HEK293 (cell line): ENCODE measurements at regions not wholly inside any gene's neighbourhood (a gene's known extent, or its start where the extent isn't known, plus 50 kb on each side); places are given as distances from the start of the nearest gene placed in this dataset.

Experiments used
- CTCF ChIA-PET: fragments of 350-600 bp; formaldehyde crosslinking; extraction: SDS; loops from one replicate; lab custom pipeline; 2021; ENCODE audit warnings: antibody characterized with exemption; lab: Yijun Ruan, JAX
- POLR2A ChIA-PET: fragments of 300-600 bp; formaldehyde crosslinking; extraction: SDS; loops from one replicate; lab custom pipeline; 2020; ENCODE audit warnings: antibody characterized with exemption, inconsistent platforms; lab: Yijun Ruan, JAX
- H3K27ac ChIP-seq: fragments of 200-500 bp; sonication (Bioruptor generic); 2 replicates; pipeline ENCODE4 v1.5.1; 2014; ENCODE audit warnings: low read depth, low read length, control low read depth, inconsistent platforms; ENCODE audit errors: extremely low read depth
- H3K36me3 ChIP-seq, 2 experiments: fragments of 200-500 bp in 1 of 2; sonication (Bioruptor generic) in 1 of 2; 1 replicate in 1 of 2; 2 replicates in 1 of 2; pipeline ENCODE4 v1.5.1; 2014 to 2017; ENCODE audit warnings: inconsistent platforms in 2 of 2, low read length in 2 of 2; ENCODE audit not compliant: control insufficient read depth in 2 of 2, insufficient read depth in 1 of 2
- H3K4me1 ChIP-seq: fragments of 200-500 bp; sonication (Bioruptor generic); 2 replicates; pipeline ENCODE4 v1.5.1; 2014; ENCODE audit warnings: mild to moderate bottlenecking, low read length, inconsistent platforms; ENCODE audit not compliant: control insufficient read depth, insufficient read depth
- H3K4me3 ChIP-seq: 2 replicates; pipeline ENCODE4 v1.5.1; 2011; ENCODE audit warnings: low read depth, mild to moderate bottlenecking, control low read depth, low read length, moderate library complexity
- H3K9me3 ChIP-seq: fragments of 200-500 bp; sonication (Bioruptor generic); 2 replicates; pipeline ENCODE4 v1.5.1; 2014; ENCODE audit warnings: low read depth, low read length, inconsistent platforms; ENCODE audit not compliant: control insufficient read depth, insufficient read depth
- PRDM1 ChIP-seq: fragments of 450-650 bp; formaldehyde crosslinking; IDR thresholded peaks from 2 replicates; pipeline ENCODE4; 2016; ENCODE audit warnings: missing biosample characterization, missing genetic modification characterization
- SALL2 ChIP-seq: fragments of 450-650 bp; formaldehyde crosslinking; IDR thresholded peaks from 2 replicates; pipeline ENCODE4 v1.5.0; 2017; ENCODE audit warnings: missing biosample characterization, mild to moderate bottlenecking, missing genetic modification characterization, borderline replicate concordance
- SCRT2 ChIP-seq: fragments of 450-650 bp; formaldehyde crosslinking; IDR thresholded peaks from 2 replicates; pipeline ENCODE4 v1.5.1; 2016; ENCODE audit warnings: missing biosample characterization, missing genetic modification characterization
- YY1 ChIP-seq: fragments of 450-650 bp; formaldehyde crosslinking; IDR thresholded peaks from 2 replicates; pipeline ENCODE4 v1.5.1; 2018; ENCODE audit warnings: missing biosample characterization, missing genetic modification characterization
- ZBTB17 ChIP-seq: fragments of 450-650 bp; formaldehyde crosslinking; IDR thresholded peaks from 2 replicates; pipeline ENCODE4 v1.5.1; 2016; ENCODE audit warnings: missing biosample characterization, missing genetic modification characterization
- ZBTB20 ChIP-seq: fragments of 450-650 bp; formaldehyde crosslinking; IDR thresholded peaks from 2 replicates; pipeline ENCODE4 v1.5.1; 2016; ENCODE audit warnings: missing biosample characterization, missing genetic modification characterization
- ZIC2 ChIP-seq: fragments of 450-650 bp; formaldehyde crosslinking; IDR thresholded peaks from 2 replicates; pipeline ENCODE4 v1.5.1; 2016; ENCODE audit warnings: missing biosample characterization, missing genetic modification characterization
- ZNF112 ChIP-seq: fragments of 450-650 bp; formaldehyde crosslinking; IDR thresholded peaks from 2 replicates; pipeline ENCODE4 v1.5.0; 2017; ENCODE audit warnings: missing biosample characterization, missing genetic modification characterization
- ZNF174 ChIP-seq: fragments of 450-650 bp; formaldehyde crosslinking; IDR thresholded peaks from 2 replicates; pipeline ENCODE4 v1.5.0; 2017; ENCODE audit warnings: missing biosample characterization, mild to moderate bottlenecking, missing genetic modification characterization
- ZNF311 ChIP-seq: fragments of 450-650 bp; formaldehyde crosslinking; IDR thresholded peaks from 2 replicates; pipeline ENCODE4 v1.5.1; 2017; ENCODE audit warnings: missing biosample characterization, missing genetic modification characterization, borderline replicate concordance
- ZNF324 ChIP-seq: fragments of 450-650 bp; formaldehyde crosslinking; IDR thresholded peaks from 2 replicates; pipeline ENCODE4 v1.5.1; 2016; ENCODE audit warnings: missing biosample characterization, missing genetic modification characterization
- ZNF354C ChIP-seq: fragments of 450-650 bp; formaldehyde crosslinking; IDR thresholded peaks from 2 replicates; pipeline ENCODE4 v1.5.1; 2016; ENCODE audit warnings: missing biosample characterization, missing genetic modification characterization, low read depth, borderline replicate concordance
- ZNF391 ChIP-seq: fragments of 450-650 bp; formaldehyde crosslinking; IDR thresholded peaks from 2 replicates; pipeline ENCODE4 v1.5.1; 2016; ENCODE audit warnings: low read depth, missing biosample characterization, missing genetic modification characterization, borderline replicate concordance
- ZNF514 ChIP-seq: fragments of 450-650 bp; formaldehyde crosslinking; IDR thresholded peaks from 2 replicates; pipeline ENCODE4 v1.5.1; 2016; ENCODE audit warnings: missing biosample characterization, missing genetic modification characterization
- ZNF585B ChIP-seq: fragments of 450-650 bp; formaldehyde crosslinking; IDR thresholded peaks from 2 replicates; pipeline ENCODE4 v1.5.1; 2016; ENCODE audit warnings: missing biosample characterization, missing genetic modification characterization
- ZNF791 ChIP-seq: fragments of 450-650 bp; formaldehyde crosslinking; IDR thresholded peaks from 2 replicates; pipeline ENCODE4 v1.5.1; 2016; ENCODE audit warnings: missing biosample characterization, missing genetic modification characterization
- TF ChIP-seq, protein P1 (sequence below): fragments of 450-650 bp; formaldehyde crosslinking; IDR thresholded peaks from 2 replicates; pipeline ENCODE4 v1.5.1; 2016; ENCODE audit warnings: missing biosample characterization, missing genetic modification characterization
- TF ChIP-seq, protein P2 (sequence below): fragments of 450-650 bp; formaldehyde crosslinking; IDR thresholded peaks from 2 replicates; pipeline ENCODE4 v1.5.1; 2016; ENCODE audit warnings: missing biosample characterization, missing genetic modification characterization
- TF ChIP-seq, protein P3 (sequence below): fragments of 450-650 bp; formaldehyde crosslinking; IDR thresholded peaks from 2 replicates; pipeline ENCODE4 v1.5.1; 2016; ENCODE audit warnings: missing biosample characterization, missing genetic modification characterization
- TF ChIP-seq, protein P4 (sequence below): fragments of 450-650 bp; formaldehyde crosslinking; IDR thresholded peaks from 2 replicates; pipeline ENCODE4 v1.5.1; 2016; ENCODE audit warnings: missing biosample characterization, missing genetic modification characterization, low read depth
- TF ChIP-seq, protein P5 (sequence below): fragments of 450-650 bp; formaldehyde crosslinking; IDR thresholded peaks from 2 replicates; pipeline ENCODE4 v1.5.1; 2017; ENCODE audit warnings: missing biosample characterization, mild to moderate bottlenecking, missing genetic modification characterization, moderate library complexity

DNA sequence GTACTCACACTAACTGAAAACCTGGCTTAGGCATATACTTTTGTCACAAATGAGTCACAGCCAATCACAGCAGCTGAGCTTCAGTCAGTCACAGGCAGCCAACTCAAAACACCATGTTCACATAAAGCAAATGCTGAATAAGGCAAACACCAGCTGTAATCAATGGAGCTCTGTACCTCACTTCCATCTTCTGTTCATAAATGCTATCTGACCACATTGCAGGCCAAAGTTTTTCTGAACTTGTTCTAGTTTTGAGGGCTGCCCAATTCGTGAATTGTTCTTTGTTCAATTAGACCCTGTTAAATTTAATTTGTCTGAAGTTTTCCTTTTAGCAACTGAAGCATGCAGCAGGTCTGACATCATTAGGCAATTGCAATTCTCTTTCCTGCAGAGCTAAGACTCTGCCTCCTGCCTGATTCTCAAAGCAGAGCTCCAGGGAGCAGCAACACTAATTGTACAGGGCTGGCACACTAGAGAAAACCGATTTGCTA is 129.9 kb downstream of the WIF1 start (continued):
- TF ChIP-seq ZNF354C = no peak

DNA sequence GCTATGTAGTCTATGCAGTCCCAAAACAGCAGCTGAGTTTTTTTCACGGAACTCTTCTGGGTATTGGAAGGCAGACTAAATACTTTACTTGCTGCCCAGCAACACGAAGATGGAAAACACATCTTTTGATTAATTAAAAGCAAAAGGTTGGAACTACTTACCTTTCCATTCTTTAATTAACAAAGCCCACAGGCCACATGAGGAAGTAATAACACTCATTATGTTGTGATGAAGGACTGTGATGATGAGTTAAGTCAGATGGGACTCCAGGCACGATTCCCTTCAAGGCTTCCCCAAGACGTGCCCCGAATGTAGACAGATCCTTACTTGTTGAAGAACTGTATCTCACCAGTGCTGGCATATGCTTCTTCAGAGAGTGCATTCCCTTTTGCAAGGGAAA is 129.0 kb downstream of the WIF1 start:
- Histone ChIP-seq H3K9me3 (no peaks in the 10 kb centered on the region), H3K27ac (no peak overlapping the region), H3K36me3 (no peaks in the 10 kb centered on the region), H3K4me1 (no peaks in the 10 kb centered on the region)
- TF ChIP-seq ZNF514 (no peak), ZNF585B (tag by site-specific recombination) (no peak), ZNF112 (tag by site-specific recombination) (no peak), PRDM1 (no peak), ZIC2 (tag by site-specific recombination) (no peak), SCRT2 (tag by site-specific recombination) (no peak), SALL2 (tag by site-specific recombination) (no peak), ZBTB17 (tag by site-specific recombination) (no peak), YY1 (tag by site-specific recombination) (no peak), ZNF791 (tag by site-specific recombination) (no peak), ZNF174 (no peak)
- TF ChIP-seq, protein P1, sequence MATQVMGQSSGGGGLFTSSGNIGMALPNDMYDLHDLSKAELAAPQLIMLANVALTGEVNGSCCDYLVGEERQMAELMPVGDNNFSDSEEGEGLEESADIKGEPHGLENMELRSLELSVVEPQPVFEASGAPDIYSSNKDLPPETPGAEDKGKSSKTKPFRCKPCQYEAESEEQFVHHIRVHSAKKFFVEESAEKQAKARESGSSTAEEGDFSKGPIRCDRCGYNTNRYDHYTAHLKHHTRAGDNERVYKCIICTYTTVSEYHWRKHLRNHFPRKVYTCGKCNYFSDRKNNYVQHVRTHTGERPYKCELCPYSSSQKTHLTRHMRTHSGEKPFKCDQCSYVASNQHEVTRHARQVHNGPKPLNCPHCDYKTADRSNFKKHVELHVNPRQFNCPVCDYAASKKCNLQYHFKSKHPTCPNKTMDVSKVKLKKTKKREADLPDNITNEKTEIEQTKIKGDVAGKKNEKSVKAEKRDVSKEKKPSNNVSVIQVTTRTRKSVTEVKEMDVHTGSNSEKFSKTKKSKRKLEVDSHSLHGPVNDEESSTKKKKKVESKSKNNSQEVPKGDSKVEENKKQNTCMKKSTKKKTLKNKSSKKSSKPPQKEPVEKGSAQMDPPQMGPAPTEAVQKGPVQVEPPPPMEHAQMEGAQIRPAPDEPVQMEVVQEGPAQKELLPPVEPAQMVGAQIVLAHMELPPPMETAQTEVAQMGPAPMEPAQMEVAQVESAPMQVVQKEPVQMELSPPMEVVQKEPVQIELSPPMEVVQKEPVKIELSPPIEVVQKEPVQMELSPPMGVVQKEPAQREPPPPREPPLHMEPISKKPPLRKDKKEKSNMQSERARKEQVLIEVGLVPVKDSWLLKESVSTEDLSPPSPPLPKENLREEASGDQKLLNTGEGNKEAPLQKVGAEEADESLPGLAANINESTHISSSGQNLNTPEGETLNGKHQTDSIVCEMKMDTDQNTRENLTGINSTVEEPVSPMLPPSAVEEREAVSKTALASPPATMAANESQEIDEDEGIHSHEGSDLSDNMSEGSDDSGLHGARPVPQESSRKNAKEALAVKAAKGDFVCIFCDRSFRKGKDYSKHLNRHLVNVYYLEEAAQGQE = no peak
- TF ChIP-seq, protein P2, sequence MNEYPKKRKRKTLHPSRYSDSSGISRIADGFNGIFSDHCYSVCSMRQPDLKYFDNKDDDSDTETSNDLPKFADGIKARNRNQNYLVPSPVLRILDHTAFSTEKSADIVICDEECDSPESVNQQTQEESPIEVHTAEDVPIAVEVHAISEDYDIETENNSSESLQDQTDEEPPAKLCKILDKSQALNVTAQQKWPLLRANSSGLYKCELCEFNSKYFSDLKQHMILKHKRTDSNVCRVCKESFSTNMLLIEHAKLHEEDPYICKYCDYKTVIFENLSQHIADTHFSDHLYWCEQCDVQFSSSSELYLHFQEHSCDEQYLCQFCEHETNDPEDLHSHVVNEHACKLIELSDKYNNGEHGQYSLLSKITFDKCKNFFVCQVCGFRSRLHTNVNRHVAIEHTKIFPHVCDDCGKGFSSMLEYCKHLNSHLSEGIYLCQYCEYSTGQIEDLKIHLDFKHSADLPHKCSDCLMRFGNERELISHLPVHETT (tag by site-specific recombination) = no peak
- TF ChIP-seq, protein P3, sequence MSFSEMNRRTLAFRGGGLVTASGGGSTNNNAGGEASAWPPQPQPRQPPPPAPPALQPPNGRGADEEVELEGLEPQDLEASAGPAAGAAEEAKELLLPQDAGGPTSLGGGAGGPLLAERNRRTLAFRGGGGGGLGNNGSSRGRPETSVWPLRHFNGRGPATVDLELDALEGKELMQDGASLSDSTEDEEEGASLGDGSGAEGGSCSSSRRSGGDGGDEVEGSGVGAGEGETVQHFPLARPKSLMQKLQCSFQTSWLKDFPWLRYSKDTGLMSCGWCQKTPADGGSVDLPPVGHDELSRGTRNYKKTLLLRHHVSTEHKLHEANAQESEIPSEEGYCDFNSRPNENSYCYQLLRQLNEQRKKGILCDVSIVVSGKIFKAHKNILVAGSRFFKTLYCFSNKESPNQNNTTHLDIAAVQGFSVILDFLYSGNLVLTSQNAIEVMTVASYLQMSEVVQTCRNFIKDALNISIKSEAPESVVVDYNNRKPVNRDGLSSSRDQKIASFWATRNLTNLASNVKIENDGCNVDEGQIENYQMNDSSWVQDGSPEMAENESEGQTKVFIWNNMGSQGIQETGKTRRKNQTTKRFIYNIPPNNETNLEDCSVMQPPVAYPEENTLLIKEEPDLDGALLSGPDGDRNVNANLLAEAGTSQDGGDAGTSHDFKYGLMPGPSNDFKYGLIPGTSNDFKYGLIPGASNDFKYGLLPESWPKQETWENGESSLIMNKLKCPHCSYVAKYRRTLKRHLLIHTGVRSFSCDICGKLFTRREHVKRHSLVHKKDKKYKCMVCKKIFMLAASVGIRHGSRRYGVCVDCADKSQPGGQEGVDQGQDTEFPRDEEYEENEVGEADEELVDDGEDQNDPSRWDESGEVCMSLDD = no peak
- TF ChIP-seq, all 188 proteins: peak for 0
- H3K4me3 ChIP-seq = no peak overlapping the region
- ChIA-PET POLR2A (no interaction called here), CTCF (no interaction called here)

DNA sequence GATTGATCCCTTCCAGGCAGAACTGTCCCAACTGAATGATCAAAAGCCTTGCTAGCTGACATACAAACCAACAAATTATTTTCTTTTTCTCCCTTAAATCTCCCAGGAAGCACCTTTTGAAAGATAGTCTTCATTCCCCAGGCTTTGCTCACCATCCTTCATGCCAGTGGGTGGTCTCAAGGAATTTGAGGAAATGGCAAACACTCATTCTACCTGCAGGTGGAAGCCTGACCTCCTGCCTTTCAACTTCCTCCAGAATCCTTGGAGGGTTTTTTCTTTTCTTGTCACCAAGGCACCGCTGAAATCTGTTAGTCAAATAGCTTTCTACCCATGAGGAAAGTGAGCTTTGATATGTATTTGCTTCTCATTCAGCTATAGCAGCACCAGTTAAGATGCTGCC is 128.5 kb downstream of the WIF1 start:
- no peaks in the 10 kb centered on the region for H3K9me3 ChIP-seq
- no peaks in the 10 kb centered on the region for H3K4me1 ChIP-seq
- no peaks in the 10 kb centered on the region for H3K36me3 ChIP-seq
- no peak overlapping the region for H3K27ac ChIP-seq
- ChIA-PET CTCF (no interaction called here), POLR2A (no interaction called here)
- no peak overlapping the region for H3K4me3 ChIP-seq
- TF ChIP-seq ZNF324 (no peak), ZBTB20 (tag by site-specific recombination) (no peak), ZNF391 (tag by site-specific recombination) (no peak), ZNF311 (tag by site-specific recombination) (no peak)
- TF ChIP-seq, protein P4, sequence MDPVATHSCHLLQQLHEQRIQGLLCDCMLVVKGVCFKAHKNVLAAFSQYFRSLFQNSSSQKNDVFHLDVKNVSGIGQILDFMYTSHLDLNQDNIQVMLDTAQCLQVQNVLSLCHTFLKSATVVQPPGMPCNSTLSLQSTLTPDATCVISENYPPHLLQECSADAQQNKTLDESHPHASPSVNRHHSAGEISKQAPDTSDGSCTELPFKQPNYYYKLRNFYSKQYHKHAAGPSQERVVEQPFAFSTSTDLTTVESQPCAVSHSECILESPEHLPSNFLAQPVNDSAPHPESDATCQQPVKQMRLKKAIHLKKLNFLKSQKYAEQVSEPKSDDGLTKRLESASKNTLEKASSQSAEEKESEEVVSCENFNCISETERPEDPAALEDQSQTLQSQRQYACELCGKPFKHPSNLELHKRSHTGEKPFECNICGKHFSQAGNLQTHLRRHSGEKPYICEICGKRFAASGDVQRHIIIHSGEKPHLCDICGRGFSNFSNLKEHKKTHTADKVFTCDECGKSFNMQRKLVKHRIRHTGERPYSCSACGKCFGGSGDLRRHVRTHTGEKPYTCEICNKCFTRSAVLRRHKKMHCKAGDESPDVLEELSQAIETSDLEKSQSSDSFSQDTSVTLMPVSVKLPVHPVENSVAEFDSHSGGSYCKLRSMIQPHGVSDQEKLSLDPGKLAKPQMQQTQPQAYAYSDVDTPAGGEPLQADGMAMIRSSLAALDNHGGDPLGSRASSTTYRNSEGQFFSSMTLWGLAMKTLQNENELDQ = no peak
- TF ChIP-seq, protein P5, sequence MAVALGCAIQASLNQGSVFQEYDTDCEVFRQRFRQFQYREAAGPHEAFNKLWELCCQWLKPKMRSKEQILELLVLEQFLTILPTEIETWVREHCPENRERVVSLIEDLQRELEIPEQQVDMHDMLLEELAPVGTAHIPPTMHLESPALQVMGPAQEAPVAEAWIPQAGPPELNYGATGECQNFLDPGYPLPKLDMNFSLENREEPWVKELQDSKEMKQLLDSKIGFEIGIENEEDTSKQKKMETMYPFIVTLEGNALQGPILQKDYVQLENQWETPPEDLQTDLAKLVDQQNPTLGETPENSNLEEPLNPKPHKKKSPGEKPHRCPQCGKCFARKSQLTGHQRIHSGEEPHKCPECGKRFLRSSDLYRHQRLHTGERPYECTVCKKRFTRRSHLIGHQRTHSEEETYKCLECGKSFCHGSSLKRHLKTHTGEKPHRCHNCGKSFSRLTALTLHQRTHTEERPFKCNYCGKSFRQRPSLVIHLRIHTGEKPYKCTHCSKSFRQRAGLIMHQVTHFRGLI (tag by site-specific recombination) = no peak
